ENCODE measurements at regions not wholly inside any gene's neighbourhood (a gene's known extent, or its start where the extent isn't known, plus 50 kb on each side); places are given as distances from the start of the nearest gene placed in this dataset.

DNA sequence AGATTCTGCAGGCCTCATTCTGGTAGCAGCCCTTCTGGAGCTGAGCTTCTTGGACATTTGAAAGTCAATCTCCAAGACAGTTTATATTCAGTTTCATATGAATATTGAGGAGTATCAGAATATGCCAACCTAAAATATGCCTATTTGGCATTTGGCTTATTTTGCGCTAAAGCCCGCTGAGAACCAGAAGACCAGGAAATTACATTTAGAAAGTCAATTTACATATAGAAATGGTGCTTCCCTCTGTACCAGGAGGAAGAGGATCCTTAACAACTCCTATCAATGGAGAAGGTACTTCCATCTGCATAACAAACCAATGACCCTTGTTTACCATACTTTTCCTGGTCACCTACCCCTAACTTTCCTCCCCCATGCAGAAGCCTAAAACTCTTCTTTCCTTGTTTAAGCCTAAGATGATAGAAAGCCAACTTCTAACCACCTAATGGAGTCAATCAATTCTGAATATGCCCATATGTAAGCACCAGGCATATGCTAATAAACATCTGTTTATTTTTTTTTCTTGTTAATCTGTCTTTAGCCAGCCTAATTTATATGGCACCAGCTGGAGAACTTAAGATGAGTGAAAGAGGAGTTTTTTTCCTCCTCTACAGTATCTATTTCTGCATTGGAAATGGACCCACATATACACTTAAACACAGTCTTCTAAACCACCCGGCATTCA lies 57.0 kb upstream of the DYNC1I2 start:
- no peak overlapping the region for H2BK120ac ChIP-seq (ENCODE audit: low read depth, low read length)
- no peak for DNase-seq
- H2AFZ ChIP-seq (ENCODE audit: low read depth, low read length) = no peak overlapping the region
- peaks cover 24% of the 10 kb centered on the region for H3K9me3 ChIP-seq (ENCODE audit: control insufficient read depth, low read length)
- no peaks in the 10 kb centered on the region for H3K4me1 ChIP-seq (ENCODE audit: control insufficient read depth, insufficient read depth, low read depth, low read length)
- H2BK5ac ChIP-seq (ENCODE audit: low read depth, low read length, poor library complexity, severe bottlenecking) = no peak overlapping the region
- no peak overlapping the region for H2BK15ac ChIP-seq (ENCODE audit: low read depth, poor library complexity, severe bottlenecking)
- H4K91ac ChIP-seq (ENCODE audit: low read length) = no peak overlapping the region
- no peak overlapping the region for H3K4ac ChIP-seq (ENCODE audit: low read depth in 1 of 2, low read length in 2 of 2)
- H2BK12ac ChIP-seq (ENCODE audit: low read length in 2 of 2) = no peak overlapping the region
- no peak overlapping the region for H3K9ac ChIP-seq (ENCODE audit: low read length)
- H3K27ac ChIP-seq (ENCODE audit: low read length, poor library complexity, severe bottlenecking) = no peak overlapping the region
- H3K27me3 ChIP-seq (ENCODE audit: control insufficient read depth in 1 of 2, insufficient read depth in 1 of 2, low read length in 2 of 2) = peaks cover 0 to 7% of the 10 kb centered on the region in 2 experiments
- no peak overlapping the region for H3K14ac ChIP-seq (ENCODE audit: low read length in 2 of 2)
- H3K4me2 ChIP-seq (ENCODE audit: low read length, poor library complexity, severe bottlenecking) = no peak overlapping the region
- no peak overlapping the region for H2AK5ac ChIP-seq (ENCODE audit: low read length, severe bottlenecking)
- no peak overlapping the region for H3K23ac ChIP-seq (ENCODE audit: low read length in 2 of 2)
- no peak overlapping the region for H4K8ac ChIP-seq (ENCODE audit: low read length)
- H3K36me3 ChIP-seq (ENCODE audit: control insufficient read depth in 1 of 2, insufficient read depth in 2 of 2, low read depth in 1 of 2, low read length in 2 of 2) = no peaks in the 10 kb centered on the region
- no peak overlapping the region for H3K18ac ChIP-seq (ENCODE audit: low read depth in 1 of 2, low read length in 2 of 2)
- 86% methylated on average over 3 of the region's 3 CpGs for whole genome bisulfite sequencing
- H3K4me3 ChIP-seq (ENCODE audit: insufficient read depth in 1 of 2, low read depth in 1 of 2, low read length in 2 of 2) = no peak overlapping the region
- no peaks in the 10 kb centered on the region for H3K79me1 ChIP-seq (replicated peaks; ENCODE audit: low read length, poor library complexity, severe bottlenecking)

DNA sequence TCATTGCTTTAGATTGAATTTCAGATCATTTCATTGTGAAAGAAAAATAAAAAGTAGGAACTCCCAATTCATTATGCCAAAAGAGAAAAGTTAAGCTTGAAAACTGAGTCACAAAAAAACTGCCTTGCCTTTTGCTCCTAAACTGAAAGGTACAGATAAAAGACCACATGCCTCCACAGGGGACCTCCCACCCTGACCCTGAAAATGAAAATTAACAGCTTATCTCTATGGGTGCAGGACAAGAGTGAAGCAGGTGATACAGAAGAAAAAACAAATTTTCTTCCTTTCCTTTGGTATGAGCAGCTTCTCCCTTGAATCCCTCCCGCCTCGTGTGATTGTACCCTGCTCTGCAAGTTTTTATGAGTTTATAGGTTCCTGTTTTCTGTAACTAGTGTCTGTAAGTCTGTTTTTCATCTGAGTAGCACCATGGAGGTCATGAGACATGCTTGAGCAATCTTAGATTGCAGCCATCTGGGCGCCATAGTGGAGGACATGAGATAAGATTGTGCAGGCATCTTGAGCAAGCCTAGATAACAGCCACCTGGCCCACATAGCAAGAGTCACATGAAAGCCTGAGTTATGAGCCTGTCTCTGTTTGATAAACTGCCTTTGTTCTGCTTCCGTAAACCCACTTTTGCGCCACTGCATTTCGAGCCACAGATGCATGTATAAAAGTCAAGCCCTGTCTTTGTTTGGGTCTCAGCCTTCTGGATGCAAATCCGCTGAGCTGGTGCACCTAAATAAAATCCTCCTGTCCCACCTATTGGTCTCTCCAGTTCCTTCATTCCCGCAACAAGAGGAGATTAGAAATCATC lies 56.2 kb upstream of the DYNC1I2 start:
- H3K23ac ChIP-seq (ENCODE audit: low read length in 2 of 2) = no peak overlapping the region
- peaks cover 24% of the 10 kb centered on the region for H3K9me3 ChIP-seq (ENCODE audit: control insufficient read depth, low read length)
- no peak overlapping the region for H3K18ac ChIP-seq (ENCODE audit: low read depth in 1 of 2, low read length in 2 of 2)
- no peak overlapping the region for H2AK5ac ChIP-seq (ENCODE audit: low read length, severe bottlenecking)
- H3K14ac ChIP-seq (ENCODE audit: low read length in 2 of 2) = no peak overlapping the region
- no peak for DNase-seq
- H3K4me1 ChIP-seq (ENCODE audit: control insufficient read depth, insufficient read depth, low read depth, low read length) = no peaks in the 10 kb centered on the region
- WGBS = 78% methylated on average over 8 of the region's 8 CpGs
- no peak overlapping the region for H2BK15ac ChIP-seq (ENCODE audit: low read depth, poor library complexity, severe bottlenecking)
- no peak overlapping the region for H3K4me3 ChIP-seq (ENCODE audit: insufficient read depth in 1 of 2, low read depth in 1 of 2, low read length in 2 of 2)
- H2BK12ac ChIP-seq (ENCODE audit: low read length in 2 of 2) = no peak overlapping the region
- H3K27me3 ChIP-seq (ENCODE audit: control insufficient read depth in 1 of 2, insufficient read depth in 1 of 2, low read length in 2 of 2) = peaks cover 0 to 7% of the 10 kb centered on the region in 2 experiments
- no peak overlapping the region for H3K4me2 ChIP-seq (ENCODE audit: low read length, poor library complexity, severe bottlenecking)
- H3K79me1 ChIP-seq (replicated peaks; ENCODE audit: low read length, poor library complexity, severe bottlenecking) = no peaks in the 10 kb centered on the region
- H2BK5ac ChIP-seq (ENCODE audit: low read depth, low read length, poor library complexity, severe bottlenecking) = no peak overlapping the region
- H3K27ac ChIP-seq (ENCODE audit: low read length, poor library complexity, severe bottlenecking) = no peak overlapping the region
- no peak overlapping the region for H2BK120ac ChIP-seq (ENCODE audit: low read depth, low read length)
- no peak overlapping the region for H3K9ac ChIP-seq (ENCODE audit: low read length)
- no peak overlapping the region for H4K91ac ChIP-seq (ENCODE audit: low read length)
- no peak overlapping the region for H2AFZ ChIP-seq (ENCODE audit: low read depth, low read length)
- H4K8ac ChIP-seq (ENCODE audit: low read length) = no peak overlapping the region
- H3K4ac ChIP-seq (ENCODE audit: low read depth in 1 of 2, low read length in 2 of 2) = no peak overlapping the region
- H3K36me3 ChIP-seq (ENCODE audit: control insufficient read depth in 1 of 2, insufficient read depth in 2 of 2, low read depth in 1 of 2, low read length in 2 of 2) = no peaks in the 10 kb centered on the region
